ENCODE measurements at regions not wholly inside any gene's neighbourhood (a gene's known extent, or its start where the extent isn't known, plus 50 kb on each side); places are given as distances from the start of the nearest gene placed in this dataset.

- Histone ChIP-seq H3K9me3 (no peaks in the 10 kb centered on the region), H3K27ac (peak overlapping the region; percentile 94 to 99 (median 97)), H3K27me3 (no peaks in the 10 kb centered on the region), H3K36me3 (peaks cover 0 to 13% (median 0%) of the 10 kb centered on the region in 4 donors), H3K4me3 (peak overlapping the region; percentile 73 to 89 (median 83)), H3K4me1 (peaks cover 25 to 61% (median 52%) of the 10 kb centered on the region in 4 donors)
- 14 to 25% methylated on average over 16 of the region's 16 CpGs for WGBS, 2 donors
- DNase-seq (peak in 1 of 2 donors; percentile 15), ATAC-seq (ENCODE audit: low FRiP score in 2 of 2) (no peak)
- no peak for TF ChIP-seq POLR2A (IDR thresholded peaks at IDR 0.05)
- no peak for TF ChIP-seq POLR2AphosphoS5 (IDR thresholded peaks at IDR 0.05)
- TF ChIP-seq CTCF (IDR thresholded peaks at IDR 0.05): no peak
- no peak for TF ChIP-seq EP300 (IDR thresholded peaks at IDR 0.05)
These were observed 77.2 kb upstream of the PPARA start for GRCh38 chr22:46072981-46073682.

GRCh38 chr22:46073683-46074504, 76.4 kb upstream of the PPARA start:
- ATAC-seq (ENCODE audit: low FRiP score in 2 of 2) (peak in 1 of 2 donors; percentile 29), DNase-seq (peak; percentile 31 to 62)
- 32 to 35% methylated on average over 22 to 24 of the region's 28 CpGs for WGBS, 2 donors
- H3K4me1 ChIP-seq: peaks cover 23 to 61% (median 52%) of the 10 kb centered on the region in 4 donors
- H3K9me3 ChIP-seq: no peaks in the 10 kb centered on the region
- H3K27ac ChIP-seq: peak overlapping the region; percentile 94 to 99 (median 97)
- H3K36me3 ChIP-seq: peaks cover 0 to 13% (median 0%) of the 10 kb centered on the region in 4 donors
- peak in 1 of 2 donors; percentile 12 for TF ChIP-seq POLR2AphosphoS5 (IDR thresholded peaks at IDR 0.05)
- no peak for TF ChIP-seq CTCF (IDR thresholded peaks at IDR 0.05)
- no peak for TF ChIP-seq EP300 (IDR thresholded peaks at IDR 0.05)
- peak in 1 of 4 donors; percentile 7 for TF ChIP-seq POLR2A (IDR thresholded peaks at IDR 0.05)
- peak overlapping the region; percentile 73 to 89 (median 83) for H3K4me3 ChIP-seq
- H3K27me3 ChIP-seq: no peaks in the 10 kb centered on the region

- 7 to 26% methylated on average over 12 to 19 of the region's 19 CpGs for WGBS, 2 donors
- Histone ChIP-seq H3K27ac (peak overlapping the region; percentile 94 to 99 (median 97)), H3K4me3 (peak overlapping the region; percentile 73 to 89 (median 83)), H3K27me3 (no peaks in the 10 kb centered on the region), H3K4me1 (peaks cover 29 to 63% (median 58%) of the 10 kb centered on the region in 4 donors), H3K9me3 (no peaks in the 10 kb centered on the region), H3K36me3 (peaks cover 0 to 13% (median 0%) of the 10 kb centered on the region in 4 donors)
- TF ChIP-seq EP300 (IDR thresholded peaks at IDR 0.05): no peak
- peak; percentile 10 to 19 for TF ChIP-seq POLR2AphosphoS5 (IDR thresholded peaks at IDR 0.05)
- no peak for TF ChIP-seq CTCF (IDR thresholded peaks at IDR 0.05)
- peak in 1 of 4 donors; percentile 40 for TF ChIP-seq POLR2A (IDR thresholded peaks at IDR 0.05)
- ATAC-seq (ENCODE audit: low FRiP score in 2 of 2) (no peak), DNase-seq (peak; percentile 23 to 50)
These were observed 75.4 kb upstream of the PPARA start for GRCh38 chr22:46074771-46075551.

- Histone ChIP-seq H3K27me3 (no peaks in the 10 kb centered on the region), H3K36me3 (peaks cover 0 to 13% (median 0%) of the 10 kb centered on the region in 4 donors), H3K4me1 (peaks cover 29 to 70% (median 58%) of the 10 kb centered on the region in 4 donors), H3K4me3 (peak overlapping the region; percentile 19 to 89 (median 48)), H3K9me3 (no peaks in the 10 kb centered on the region), H3K27ac (peak overlapping the region; percentile 94 to 99 (median 97))
- ATAC-seq (ENCODE audit: low FRiP score in 2 of 2): no peak
- TF ChIP-seq CTCF (IDR thresholded peaks at IDR 0.05) (no peak), POLR2A (IDR thresholded peaks at IDR 0.05) (no peak), POLR2AphosphoS5 (IDR thresholded peaks at IDR 0.05) (no peak), EP300 (IDR thresholded peaks at IDR 0.05) (no peak)
- peak; percentile 15 to 22 for DNase-seq
- WGBS, 2 donors: 39 to 43% methylated on average over 10 to 15 of the region's 15 CpGs
These were observed 74.4 kb upstream of the PPARA start for GRCh38 chr22:46075764-46076531.

Data from upper lobe of left lung (tissue), 6 donors.